ENCODE measurements at regions not wholly inside any gene's neighbourhood (a gene's known extent, or its start where the extent isn't known, plus 50 kb on each side); places are given as distances from the start of the nearest gene placed in this dataset.
"Not testable (repeated sequence)": the region's sequence is repeated elsewhere in the genome, so short reads cannot be mapped to it uniquely, and the experiment has no call there.

DNA sequence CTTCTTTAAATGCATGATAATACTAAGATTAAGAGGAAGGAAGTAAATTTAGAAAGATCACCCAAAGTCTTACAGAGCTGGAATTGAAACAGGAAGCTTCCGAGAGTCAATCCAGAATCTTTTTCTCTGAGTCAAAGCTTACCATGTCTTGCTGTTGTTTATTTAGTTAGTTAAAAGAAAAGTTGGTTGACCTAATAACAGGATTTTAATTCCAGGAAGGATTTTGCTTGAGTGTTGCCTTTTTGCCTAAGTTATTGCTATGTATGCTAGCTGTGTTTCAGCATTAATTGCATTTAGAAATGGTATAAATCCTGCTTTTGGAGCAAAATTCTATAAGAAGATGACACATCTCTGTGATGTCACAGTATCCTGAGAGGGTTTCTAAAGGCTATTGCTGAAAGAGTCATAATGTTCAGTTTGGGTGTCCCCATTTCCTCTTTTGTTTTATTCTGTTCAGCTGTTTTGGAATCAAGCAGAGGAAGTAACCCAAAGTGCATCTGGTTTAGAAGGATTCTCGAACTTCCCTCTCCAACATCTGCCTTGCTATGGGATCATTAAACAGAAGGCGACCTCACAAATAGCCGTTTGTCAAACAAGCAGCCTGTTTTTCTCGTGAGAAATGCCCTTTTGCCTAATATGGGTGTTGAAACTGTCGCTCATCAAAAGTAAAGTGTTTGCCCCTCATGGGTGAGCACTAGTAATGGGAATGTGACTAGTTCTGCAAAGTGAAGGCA lies 271.5 kb upstream of the MMADHC start:
- TF ChIP-seq CTCF (IDR thresholded peaks at IDR 0.05; ENCODE audit: insufficient read depth, low read length, poor library complexity, severe bottlenecking) = no peak
- no peak for DNase-seq (ENCODE audit: extremely low read depth, insufficient read length)
- Histone ChIP-seq H3K4me3 (replicated peaks; ENCODE audit: low read depth, low read length) (no peak overlapping the region), H3K27me3 (replicated peaks; ENCODE audit: control insufficient read depth, insufficient read depth, low read length) (no peaks in the 10 kb centered on the region), H3K36me3 (ENCODE audit: control insufficient read depth, insufficient read depth, low read length) (no peaks in the 10 kb centered on the region)

GRCh38 chr2:149858216-149858615 lies 270.6 kb upstream of the MMADHC start:
- no peak overlapping the region for H3K4me3 ChIP-seq (replicated peaks; ENCODE audit: low read depth, low read length)
- DNase-seq (ENCODE audit: extremely low read depth, insufficient read length) = no peak
- no peaks in the 10 kb centered on the region for H3K36me3 ChIP-seq (ENCODE audit: control insufficient read depth, insufficient read depth, low read length)
- H3K27me3 ChIP-seq (replicated peaks; ENCODE audit: control insufficient read depth, insufficient read depth, low read length) = no peaks in the 10 kb centered on the region
- TF ChIP-seq CTCF (IDR thresholded peaks at IDR 0.05; ENCODE audit: insufficient read depth, low read length, poor library complexity, severe bottlenecking) = no peak

DNA sequence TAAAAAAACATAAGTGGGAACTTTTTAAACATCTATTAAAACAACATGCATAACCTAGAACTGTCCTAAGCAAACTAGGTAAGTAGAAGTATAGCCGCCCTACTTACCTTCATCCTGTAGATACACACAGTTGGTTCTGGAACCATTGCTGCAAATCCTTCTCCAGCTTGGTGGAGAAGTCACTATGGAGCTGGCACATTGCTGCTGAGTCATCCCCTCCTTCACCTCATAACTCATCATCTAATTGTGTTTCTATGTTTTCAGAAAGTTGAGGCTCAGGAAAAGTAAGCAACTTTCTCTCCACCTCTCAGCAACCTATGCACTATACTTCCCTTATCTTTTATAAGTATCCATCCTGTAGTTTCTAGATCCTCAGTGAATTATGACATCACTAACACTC lies 269.8 kb upstream of the MMADHC start:
- Histone ChIP-seq H3K36me3 (ENCODE audit: control insufficient read depth, insufficient read depth, low read length) (no peaks in the 10 kb centered on the region), H3K27me3 (replicated peaks; ENCODE audit: control insufficient read depth, insufficient read depth, low read length) (no peaks in the 10 kb centered on the region), H3K4me3 (replicated peaks; ENCODE audit: low read depth, low read length) (no peak overlapping the region)
- no peak for DNase-seq (ENCODE audit: extremely low read depth, insufficient read length)
- no peak for TF ChIP-seq CTCF (IDR thresholded peaks at IDR 0.05; ENCODE audit: insufficient read depth, low read length, poor library complexity, severe bottlenecking)

DNA sequence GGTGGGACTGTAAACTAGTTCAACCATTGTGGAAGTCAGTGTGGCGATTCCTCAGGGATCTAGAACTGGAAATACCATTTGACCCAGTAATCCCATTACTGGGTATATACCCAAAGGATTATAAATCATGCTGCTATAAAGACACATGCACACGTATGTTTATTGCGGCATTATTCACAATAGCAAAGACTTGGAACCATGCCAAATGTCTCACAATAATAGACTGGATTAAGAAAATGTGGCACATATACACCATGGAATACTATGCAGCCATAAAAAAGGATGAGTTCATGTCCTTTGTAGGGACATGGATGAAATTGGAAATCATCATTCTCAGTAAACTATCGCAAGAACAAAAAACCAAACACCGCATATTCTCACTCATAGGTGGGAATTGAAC lies 268.3 kb upstream of the MMADHC start:
- not testable (repeated sequence) for DNase-seq (ENCODE audit: extremely low read depth, insufficient read length); H3K36me3 ChIP-seq (ENCODE audit: control insufficient read depth, insufficient read depth, low read length); H3K4me3 ChIP-seq (replicated peaks; ENCODE audit: low read depth, low read length); H3K27me3 ChIP-seq (replicated peaks; ENCODE audit: control insufficient read depth, insufficient read depth, low read length)

DNA sequence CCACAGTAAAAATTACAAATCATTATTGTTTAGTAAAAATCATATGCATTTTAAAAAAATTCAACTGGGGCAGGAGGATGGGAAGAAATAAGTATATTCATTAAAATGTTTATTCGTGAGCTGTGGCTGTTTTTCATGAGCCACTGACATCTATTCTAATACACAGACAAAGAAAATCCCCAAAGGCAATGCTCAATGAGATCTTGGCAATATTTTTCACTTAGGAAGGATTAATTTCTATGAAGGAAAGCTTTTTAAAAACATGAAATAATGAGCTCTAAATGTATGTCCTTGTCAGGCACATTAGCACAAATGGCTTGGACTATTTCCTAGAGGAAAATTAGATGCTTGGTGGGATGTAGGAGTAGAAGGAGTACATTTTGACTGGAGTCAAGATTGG lies 262.0 kb upstream of the MMADHC start:
- no peak for DNase-seq (ENCODE audit: extremely low read depth, insufficient read length)
- H3K4me3 ChIP-seq (replicated peaks; ENCODE audit: low read depth, low read length) = no peak overlapping the region
- TF ChIP-seq CTCF (IDR thresholded peaks at IDR 0.05; ENCODE audit: insufficient read depth, low read length, poor library complexity, severe bottlenecking) = no peak
- H3K27me3 ChIP-seq (replicated peaks; ENCODE audit: control insufficient read depth, insufficient read depth, low read length) = no peaks in the 10 kb centered on the region
- no peaks in the 10 kb centered on the region for H3K36me3 ChIP-seq (ENCODE audit: control insufficient read depth, insufficient read depth, low read length)

- H3K4me3 ChIP-seq (replicated peaks; ENCODE audit: low read depth, low read length) = no peak overlapping the region
- no peaks in the 10 kb centered on the region for H3K27me3 ChIP-seq (replicated peaks; ENCODE audit: control insufficient read depth, insufficient read depth, low read length)
- DNase-seq (ENCODE audit: extremely low read depth, insufficient read length) = no peak
- H3K36me3 ChIP-seq (ENCODE audit: control insufficient read depth, insufficient read depth, low read length) = no peaks in the 10 kb centered on the region
- no peak for TF ChIP-seq CTCF (IDR thresholded peaks at IDR 0.05; ENCODE audit: insufficient read depth, low read length, poor library complexity, severe bottlenecking)
Observed at GRCh38 chr2:149849136-149849535, 261.6 kb upstream of the MMADHC start.
